GM10266 (cell line): ENCODE measurements at regions not wholly inside any gene's neighbourhood (a gene's known extent, or its start where the extent isn't known, plus 50 kb on each side); places are given as distances from the start of the nearest gene placed in this dataset.

Source experiments
- DNase-seq: peaks from one replicate; pipeline ENCODE4 v3.0.0; 2012; ENCODE audit errors: extremely low spot score
- CTCF ChIP-seq: IDR thresholded peaks from 2 replicates; pipeline ENCODE4 v1.5.1; 2012; ENCODE audit warnings: mild to moderate bottlenecking, low read depth; ENCODE audit not compliant: control insufficient read depth, insufficient read depth; ENCODE audit errors: missing control alignments

- no peak for TF ChIP-seq CTCF
- no peak for DNase-seq
These were observed 201.3 kb upstream of the GALNT5 start for GRCh38 chr2:157056200-157056676.

- no peak for DNase-seq
- no peak for TF ChIP-seq CTCF
These were observed 199.3 kb upstream of the GALNT5 start for GRCh38 chr2:157058161-157058560.

- no peak for DNase-seq
- TF ChIP-seq CTCF: no peak
These were observed 198.5 kb upstream of the GALNT5 start for GRCh38 chr2:157059036-157059435.

GRCh38 chr2:157061799-157062198 is 195.7 kb upstream of the GALNT5 start:
- TF ChIP-seq CTCF: no peak
- peak; percentile 2 for DNase-seq

GRCh38 chr2:157067562-157067961 is 189.9 kb upstream of the GALNT5 start:
- TF ChIP-seq CTCF: no peak
- DNase-seq: no peak

- DNase-seq: no peak
- no peak for TF ChIP-seq CTCF
These were observed 189.3 kb upstream of the GALNT5 start for GRCh38 chr2:157068237-157068636.

- TF ChIP-seq CTCF: no peak
These were observed 181.6 kb upstream of the GALNT5 start for GRCh38 chr2:157075924-157076323.

More at GRCh38 chr2:157075924-157076323, 181.6 kb upstream of the GALNT5 start:
- no peak for DNase-seq
